SKM-1 treated with dmso at 0.1 percent for 144 hours (cell line): ENCODE measurements at regions not wholly inside any gene's neighbourhood (a gene's known extent, or its start where the extent isn't known, plus 50 kb on each side); places are given as distances from the start of the nearest gene placed in this dataset.
"Not testable (repeated sequence)": the region's sequence is repeated elsewhere in the genome, so short reads cannot be mapped to it uniquely, and the experiment has no call there.

Experiments used
- DNase-seq: peaks from one replicate; lab custom pipeline; 2025; ENCODE audit not compliant: unreplicated experiment; lab: John Stamatoyannopoulos, UW

DNA sequence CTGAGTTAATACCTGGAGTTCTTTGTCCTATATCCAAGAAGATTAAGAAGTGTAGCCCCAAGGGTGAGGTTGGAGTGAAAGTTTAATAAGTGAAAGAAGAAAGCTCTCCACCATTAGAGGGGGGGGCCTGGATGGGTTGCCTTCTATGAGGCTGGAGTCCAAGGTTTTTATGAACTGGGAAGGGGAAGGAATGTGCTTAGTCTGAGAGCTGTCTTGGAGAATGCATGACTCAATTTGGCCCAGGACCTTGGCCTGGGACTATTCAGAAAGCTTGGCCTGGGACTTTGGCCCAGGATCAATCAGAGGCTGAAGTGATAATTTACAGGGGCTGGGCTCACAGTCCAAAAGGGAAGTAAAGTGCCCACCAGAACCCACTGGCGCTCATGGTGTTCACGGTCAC, 1049.0 kb upstream of the GRIA3 start:
- DNase-seq, result no peak

DNA sequence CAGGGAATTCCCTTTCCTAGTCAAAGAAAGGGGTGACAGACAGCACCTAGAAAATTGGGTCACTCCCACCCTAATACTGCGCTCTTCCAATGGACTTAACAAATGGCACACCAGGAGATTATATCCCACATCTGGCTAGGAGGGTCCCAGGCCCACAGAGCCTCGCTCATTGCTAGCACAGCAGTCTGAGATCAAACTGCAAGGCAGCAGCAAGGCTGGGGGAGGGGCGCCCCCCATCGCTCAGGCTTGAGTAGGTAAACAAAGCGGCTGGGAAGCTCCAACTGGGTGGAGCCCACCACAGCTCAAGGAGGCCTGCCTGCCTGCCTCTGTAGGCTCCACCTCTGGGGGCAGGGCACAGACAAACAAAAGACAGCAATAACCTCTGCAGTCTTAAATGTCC, 1043.9 kb upstream of the GRIA3 start:
- DNase-seq, result not testable (repeated sequence)

DNA sequence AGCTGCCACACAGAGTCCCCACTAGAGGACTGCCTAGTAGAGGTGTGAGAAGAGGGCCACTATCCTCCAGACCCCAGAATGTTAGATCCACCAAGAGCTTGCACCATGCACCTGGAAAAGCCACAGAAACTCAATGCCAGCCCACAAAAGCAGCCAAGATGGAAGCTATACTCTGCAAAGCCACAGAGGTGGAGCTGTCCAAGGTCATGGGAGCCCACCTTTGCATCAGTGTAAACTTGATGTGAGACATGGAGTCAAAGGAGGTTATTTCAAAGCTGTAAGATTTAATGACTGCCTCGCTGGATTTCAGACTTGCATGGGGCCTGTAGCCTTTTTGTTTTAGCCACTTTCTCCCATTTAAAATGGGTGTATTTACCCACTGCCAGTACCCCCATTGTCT, 1030.1 kb upstream of the GRIA3 start:
- no peak for DNase-seq

DNA sequence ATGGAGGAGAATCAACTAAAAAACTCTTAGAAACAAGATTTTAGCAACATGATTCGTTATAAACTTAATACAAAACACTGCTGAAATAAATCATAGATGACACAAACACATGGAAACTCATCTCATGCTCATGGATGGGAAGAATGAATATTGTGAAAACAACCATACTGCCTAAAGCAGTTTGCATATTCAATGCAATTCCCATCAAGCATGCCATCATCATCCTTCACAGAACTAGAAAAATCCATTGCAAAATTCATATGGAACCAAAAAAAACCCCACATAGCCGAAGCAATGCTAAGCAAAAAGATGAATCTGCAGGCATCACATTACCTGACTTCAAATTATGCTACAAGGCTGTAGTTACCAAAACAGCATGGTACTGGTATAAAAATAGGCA, 1015.8 kb upstream of the GRIA3 start:
- DNase-seq, result no peak

DNA sequence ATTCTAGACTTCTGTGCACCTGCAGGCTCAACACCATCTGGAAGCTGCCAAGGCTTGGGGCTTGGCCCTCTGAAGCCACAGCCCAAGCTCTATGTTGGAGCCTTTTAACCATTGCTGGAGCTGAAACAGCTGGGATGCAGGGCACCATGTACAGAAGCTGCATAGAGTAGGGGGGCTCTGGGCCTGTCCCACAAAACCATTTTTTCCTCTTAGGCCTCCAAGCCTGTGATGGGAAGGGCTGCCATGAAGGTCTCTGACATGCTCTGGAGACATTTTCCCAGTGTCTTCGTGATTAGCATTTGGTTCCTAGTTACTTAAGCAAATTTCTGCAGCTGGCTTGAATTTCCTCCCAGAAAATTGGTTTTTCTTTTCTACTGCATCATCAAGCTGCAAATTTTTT, 999.3 kb upstream of the GRIA3 start:
- no peak for DNase-seq

DNA sequence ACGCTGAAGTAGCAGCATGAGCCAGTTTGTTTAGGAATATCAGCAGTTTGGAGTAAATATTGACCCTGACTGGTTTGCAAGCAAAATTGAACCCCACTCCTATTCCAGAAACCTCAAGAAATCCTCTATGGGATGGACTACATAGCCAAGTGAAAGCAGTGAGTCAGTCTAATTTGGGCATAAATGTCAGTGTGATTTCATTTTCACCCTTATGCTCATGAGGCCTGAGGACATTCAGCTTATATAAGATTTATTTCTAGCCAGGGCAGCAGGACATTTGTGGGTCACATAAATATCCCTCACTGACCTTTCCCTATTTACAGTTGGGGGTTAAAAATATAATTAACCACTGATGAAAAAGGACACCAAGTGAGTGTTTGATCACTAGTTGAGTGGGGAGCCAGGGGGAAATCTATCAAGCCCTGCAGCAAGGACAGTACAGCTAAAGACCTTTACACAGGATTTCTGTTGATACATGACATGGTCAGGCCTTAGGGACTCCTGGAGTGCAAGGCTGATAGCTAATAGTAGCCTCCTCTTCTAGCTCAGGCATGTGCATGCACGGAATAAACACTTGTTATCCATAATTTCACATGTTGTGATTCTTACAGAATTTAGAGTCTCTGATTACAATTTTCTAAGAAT, 996.9 kb upstream of the GRIA3 start:
- DNase-seq, result no peak

DNA sequence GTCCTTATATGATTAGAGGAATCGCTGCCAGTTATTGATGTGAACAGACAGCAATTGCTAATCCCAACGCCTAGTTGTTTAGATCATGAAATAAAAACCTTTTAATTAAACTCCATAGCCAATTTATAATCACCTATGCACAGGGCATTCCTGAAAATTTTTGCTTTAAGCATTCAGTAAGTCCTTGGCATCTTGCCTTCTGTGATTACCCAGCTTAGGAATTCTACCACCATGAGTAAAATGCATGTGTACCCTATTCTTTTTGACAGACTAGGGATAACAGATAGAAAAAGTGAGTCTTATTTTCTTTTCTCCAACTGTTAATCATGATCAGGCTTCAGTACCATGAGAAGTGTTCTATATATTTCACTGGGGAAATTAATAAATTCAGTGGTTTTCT, 995.3 kb upstream of the GRIA3 start:
- no peak for DNase-seq

DNA sequence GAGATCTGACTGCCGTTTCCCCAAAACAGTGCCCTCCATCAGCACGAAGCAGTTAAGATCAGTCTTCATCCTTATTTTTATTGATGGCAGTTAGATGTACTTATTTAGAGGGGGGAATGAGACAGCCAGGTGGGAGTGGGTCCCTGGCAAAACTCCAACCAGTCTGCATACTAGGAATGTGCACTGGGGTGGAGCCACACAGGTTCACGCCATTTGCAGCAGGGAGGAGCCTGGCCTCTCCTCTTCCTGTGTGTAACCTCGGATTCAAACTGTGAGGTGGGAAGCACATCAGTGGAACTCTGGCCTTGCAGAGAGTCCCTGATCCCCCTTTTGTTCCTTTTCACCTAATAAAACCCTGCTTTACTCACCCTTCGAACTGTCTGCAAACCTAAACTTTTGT, 987.7 kb upstream of the GRIA3 start:
- no peak for DNase-seq

DNA sequence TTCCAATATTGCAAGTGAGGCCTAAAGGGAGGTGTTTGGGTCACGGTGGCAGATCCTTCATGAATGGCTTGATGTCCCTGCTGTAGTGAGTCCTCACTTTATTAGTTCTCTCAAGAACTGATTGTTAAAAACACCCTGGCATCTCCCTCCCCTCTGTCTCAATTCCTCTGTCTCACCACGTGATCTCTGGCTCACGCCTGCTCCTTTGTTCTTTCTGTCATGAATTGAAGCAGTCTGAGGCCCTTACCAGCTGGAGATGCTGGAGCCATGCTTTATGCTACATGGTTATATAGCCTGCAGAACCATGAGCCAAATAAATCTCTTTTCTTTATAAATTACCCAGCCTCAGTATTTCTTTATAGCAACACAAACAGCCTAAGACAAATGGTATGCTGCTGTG, 980.7 kb upstream of the GRIA3 start:
- no peak for DNase-seq

DNA sequence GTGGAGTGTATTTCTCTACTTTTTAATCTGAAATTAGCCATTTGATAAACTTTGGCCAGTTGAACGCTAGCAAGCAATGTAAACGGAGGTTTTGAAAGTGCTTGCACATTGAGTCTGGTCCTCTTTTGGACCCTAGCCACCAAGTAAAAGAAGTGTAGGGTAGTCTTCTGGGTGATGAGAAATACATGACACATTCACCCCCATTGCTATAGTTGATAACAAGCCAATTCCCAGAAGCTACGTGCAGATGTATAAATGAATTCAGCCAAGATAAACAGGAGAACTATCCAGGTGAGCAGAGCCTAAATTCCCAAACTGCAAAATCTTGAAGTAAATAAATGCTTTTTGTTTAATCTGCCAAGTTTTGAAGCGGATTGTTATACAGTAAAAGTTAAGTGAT, 965.4 kb upstream of the GRIA3 start:
- no peak for DNase-seq

DNA sequence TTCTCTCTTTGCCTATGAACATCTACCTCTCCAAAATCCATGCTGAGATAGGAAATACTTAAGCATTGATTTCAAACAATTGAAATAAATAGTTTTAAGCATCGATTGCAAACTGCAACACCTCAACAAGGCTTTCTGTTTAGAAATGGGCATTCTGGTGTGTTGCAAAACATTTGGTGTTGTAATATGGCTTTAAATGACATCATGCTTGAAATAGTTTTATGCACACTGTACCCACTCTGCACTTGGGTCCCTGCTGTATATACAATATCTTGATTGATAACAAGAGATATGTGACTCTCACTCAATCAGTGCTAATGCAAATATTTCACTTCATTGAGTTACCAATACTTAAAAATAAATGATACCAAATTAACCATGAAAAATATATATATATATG, 964.9 kb upstream of the GRIA3 start:
- DNase-seq, result no peak

DNA sequence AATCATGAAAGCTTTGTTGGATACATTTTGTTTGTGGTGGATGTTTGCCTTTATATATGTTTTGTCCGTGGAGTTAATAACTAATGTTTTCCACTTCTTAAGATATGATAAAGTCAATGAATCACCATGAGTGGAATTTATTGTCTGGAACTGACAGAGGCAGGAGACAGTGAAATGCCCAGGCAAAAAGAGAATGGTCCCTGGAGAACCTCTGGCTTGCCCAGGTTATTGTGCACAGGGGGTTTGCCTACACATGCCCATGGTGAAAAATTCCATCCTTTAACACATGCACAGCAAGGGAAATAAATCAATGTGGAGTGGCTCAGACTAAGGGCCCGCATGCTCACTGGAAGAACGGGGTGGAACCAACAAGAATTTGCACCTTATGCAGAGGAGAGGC, 964.3 kb upstream of the GRIA3 start:
- DNase-seq, result no peak

DNA sequence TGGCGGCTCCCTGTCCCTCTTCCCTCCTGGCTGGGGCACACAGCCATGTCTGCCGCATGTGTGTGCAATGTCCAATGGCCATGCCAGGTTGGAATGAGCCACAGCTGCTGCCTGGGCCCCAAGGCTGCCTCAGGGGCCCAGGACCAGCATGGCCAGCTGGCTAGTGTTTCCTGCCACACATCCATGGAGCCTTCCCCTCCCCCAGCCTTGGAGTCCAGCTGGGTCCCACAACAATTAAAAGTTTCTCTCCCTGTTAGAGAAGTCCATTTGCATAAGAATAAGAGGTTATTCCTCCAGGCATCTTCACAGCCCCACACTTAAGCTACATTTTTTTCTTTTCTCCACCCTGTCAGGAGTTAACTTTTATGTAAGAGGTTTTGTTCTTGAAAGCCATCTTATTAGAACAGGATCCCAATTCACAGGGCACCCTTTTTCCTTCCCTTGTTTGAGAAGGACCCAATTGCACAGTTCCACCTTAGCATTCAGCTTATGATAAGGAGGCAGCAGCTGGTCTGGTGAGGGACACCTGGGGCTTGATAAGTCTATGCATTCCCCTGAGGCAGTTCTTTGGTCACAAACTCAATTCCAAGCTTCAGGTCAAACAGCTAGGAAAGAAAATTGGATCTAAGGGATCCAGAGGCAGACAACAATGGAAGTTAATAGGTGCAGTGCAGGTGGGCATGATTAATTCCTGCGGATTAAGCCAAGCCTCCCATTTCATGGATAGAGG, 963.3 kb upstream of the GRIA3 start:
- DNase-seq, result no peak

DNA sequence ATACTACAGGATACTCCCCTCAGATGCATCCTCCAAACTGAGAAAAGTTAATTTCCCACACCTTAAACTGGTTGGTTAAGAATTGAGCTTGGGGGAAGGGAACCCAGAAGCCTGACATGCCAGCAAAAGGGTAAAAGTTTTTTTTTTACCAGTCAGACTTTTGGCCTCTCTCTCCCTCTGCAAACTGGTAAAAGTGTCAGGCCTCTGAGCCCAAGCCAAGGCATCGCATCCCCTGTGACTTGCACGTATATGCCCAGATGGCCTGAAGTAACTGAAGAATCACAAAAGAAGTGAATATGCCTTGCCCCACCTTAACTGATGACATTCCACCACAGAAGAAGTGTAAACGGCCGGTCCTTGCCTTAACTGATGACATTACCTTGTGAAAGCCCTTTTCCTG, 962.3 kb upstream of the GRIA3 start:
- not testable (repeated sequence) for DNase-seq

DNA sequence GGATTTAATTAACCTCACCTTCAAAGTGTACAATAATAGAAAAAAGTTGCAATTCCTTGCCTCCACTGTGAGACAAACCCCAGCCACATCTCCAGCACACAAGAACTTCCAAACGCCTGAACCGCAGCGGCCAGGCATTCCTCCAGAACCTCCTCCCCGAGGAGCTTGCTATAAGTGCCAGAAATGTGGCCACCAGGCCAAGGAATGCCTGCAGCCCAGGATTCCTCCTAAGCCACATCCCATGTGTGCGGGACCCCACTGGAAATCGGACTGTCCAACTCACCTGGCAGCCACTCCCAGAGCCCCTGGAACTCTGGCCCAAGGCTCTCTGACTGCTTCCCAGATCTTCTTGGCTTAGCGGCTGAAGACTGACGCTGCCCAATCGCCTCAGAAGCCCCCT, 959.9 kb upstream of the GRIA3 start:
- not testable (repeated sequence) for DNase-seq

DNA sequence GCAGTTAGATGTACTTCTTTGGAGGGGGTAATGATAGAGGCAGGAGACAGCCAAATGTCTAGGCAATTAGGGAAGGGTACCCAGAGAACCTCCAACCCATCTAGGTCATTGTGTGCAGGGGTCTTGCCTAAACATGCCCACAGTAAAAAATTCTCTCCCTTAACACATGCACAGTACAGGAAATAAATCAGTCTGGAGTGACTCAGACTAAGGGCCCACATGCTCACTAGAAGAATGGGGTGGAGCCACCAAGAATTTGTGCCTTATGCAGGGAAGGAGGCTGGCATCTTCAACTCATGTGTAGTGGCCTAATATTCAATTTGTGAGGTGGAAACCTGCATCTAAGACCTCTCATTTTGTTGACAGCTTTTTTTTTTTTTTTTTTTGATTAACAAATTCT, 945.3 kb upstream of the GRIA3 start:
- DNase-seq, result no peak

DNA sequence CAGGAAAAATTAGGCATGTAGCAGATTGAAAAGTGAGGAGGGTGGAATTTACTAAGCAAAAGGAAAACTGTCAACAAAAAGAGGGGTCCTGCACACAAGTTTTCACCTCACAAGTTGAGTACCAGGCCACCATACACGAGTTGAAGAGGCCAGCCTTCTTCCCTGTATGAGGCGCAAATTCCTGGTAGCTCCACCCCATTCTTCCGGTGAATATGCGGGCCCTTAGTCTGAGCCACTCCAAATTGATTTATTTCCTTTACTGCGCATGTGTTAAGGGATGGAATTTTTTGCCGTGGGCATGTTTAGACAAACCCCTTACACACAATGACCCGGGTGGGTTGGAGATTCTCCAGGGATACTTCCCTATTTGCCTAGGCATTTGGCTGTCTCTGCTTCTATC, 942.1 kb upstream of the GRIA3 start:
- no peak for DNase-seq

DNA sequence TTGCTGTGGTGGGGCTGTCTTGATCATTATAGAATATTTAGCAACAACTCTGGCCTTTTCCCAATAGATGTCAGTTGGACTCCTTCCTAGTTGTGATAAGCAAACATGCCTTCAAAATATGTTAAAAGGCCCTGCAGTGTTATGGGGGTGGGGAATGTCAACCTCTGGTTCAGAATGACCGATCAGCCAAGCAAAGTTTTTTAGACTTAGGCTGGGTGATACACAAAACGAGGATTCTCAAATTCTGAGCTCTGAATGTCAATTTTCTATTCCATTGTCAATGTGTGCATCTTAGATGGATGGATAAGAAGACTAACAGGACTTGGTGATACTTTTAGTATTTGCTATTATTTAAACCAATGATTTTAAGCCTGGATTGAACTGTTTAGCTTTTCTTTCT, 940.0 kb upstream of the GRIA3 start:
- DNase-seq, result no peak

DNA sequence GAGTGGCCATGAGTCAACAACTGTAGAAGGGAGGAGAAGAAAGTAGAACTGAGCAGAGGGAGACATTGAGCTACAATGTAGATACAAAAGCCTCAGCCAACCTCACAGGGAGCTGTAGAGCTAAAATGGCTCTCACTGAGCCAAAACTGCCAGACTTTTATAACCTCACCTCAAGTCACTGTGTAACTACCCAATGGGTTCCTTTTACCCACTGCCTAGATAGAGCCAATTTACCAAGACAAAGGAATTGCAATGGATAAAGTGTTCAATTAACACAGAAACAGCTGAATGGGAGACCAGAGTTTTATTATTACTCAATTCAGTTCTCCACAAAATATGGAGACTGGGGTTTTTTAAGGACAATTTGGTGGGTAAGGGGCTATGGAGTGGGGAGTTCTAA, 938.9 kb upstream of the GRIA3 start:
- DNase-seq, result no peak

DNA sequence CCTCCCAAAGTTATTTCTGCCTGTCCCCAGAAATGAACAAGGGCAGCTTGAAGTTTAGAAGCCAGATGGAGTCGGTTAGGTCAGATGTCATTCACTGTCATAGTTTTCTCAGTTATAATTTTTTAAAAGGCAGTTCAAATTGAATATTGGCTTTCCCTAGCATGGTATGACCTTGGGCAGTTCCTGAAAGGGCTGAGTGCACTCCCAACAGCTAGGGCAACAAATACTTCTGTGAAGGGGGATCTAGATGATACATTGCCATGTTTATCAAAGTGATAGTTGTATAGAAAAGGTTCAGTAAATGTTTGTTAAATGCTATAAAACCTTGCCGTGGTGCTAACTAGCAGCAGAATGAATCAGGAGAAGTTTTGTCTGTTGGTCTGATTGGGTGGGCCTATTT, 938.1 kb upstream of the GRIA3 start:
- no peak for DNase-seq

DNA sequence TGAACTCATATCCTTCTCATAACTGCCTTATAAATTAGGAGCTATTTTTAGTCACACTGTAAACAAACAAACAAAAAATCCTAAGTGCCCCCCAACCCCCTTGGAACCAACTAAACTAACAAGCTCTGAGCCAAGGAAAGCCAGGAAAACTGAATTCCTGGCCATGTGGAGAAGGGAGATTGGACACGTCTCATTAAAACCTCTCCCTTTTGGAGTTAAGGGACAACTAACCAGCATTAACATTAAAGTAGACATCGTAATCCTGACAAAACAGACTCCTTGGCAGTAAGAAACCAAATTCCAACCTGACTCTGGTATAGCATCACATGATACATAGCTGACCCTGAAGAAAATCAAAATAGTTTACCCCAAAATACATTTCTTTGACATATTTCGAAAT, 937.1 kb upstream of the GRIA3 start:
- no peak for DNase-seq

DNA sequence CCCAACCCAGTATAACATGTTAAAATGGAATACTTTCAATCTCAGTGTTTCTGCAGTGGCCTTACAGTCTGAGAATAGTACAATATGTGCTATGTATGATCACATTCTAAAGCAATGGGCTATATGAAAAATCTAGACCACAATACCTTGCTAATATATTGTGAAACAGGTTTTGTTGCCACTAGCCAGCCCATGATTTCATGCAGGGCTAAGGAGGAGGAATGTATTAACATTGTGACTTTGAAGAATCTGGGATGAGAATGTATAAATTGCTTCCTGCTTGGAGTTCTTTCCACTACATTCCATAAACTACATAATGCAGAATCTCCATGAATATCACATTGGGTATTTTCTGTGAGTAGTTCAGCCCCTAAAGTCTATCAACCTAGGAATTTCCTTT, 935.4 kb upstream of the GRIA3 start:
- DNase-seq, result no peak

DNA sequence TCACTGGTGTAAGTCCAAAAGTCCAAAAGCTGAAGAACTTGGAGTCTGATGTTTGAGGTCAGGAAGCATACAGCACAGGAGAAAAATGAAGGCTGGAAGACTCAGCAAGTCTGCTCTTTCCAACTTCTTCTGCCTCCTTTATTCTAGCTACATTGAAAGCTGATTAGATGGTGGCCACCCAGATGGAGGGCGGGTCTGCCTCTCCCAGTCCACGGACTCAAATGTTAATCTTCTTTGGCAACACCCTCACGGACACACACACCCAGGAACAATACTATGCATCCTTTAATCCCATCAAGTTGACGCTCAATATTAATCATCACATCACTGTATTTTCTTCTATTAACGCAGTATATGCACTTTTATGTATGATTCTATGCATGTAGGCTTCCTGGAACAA, 931.6 kb upstream of the GRIA3 start:
- DNase-seq, result no peak
